ENCODE measurements at regions not wholly inside any gene's neighbourhood (a gene's known extent, or its start where the extent isn't known, plus 50 kb on each side); places are given as distances from the start of the nearest gene placed in this dataset.

- TF ChIP-seq ZBTB33 (IDR thresholded peaks at IDR 0.05; ENCODE audit: extremely low read depth, insufficient replicate concordance, low read length): no peak
These were observed 105.5 kb downstream of the BCOR start (continued) for GRCh38 chrX:39992300-39992699.

GRCh38 chrX:39995457-39995856 lies 102.3 kb downstream of the BCOR start:
- intact Hi-C loops (cut with micrococcal nuclease): no loop called here
- Histone ChIP-seq H3K9ac (ENCODE audit: low read length) (no peak overlapping the region), H4K20me1 (ENCODE audit: insufficient read depth) (no peaks in the 10 kb centered on the region), H3K4me1 (ENCODE audit: control insufficient read depth in 1 of 2, insufficient read depth in 2 of 2, low read length in 2 of 2) (no peaks in the 10 kb centered on the region), H3K9me2 (ENCODE audit: insufficient read depth) (no peaks in the 10 kb centered on the region), H3K79me2 (ENCODE audit: insufficient read depth, low read length) (no peaks in the 10 kb centered on the region), H3K36me3 (ENCODE audit: control insufficient read depth in 1 of 2, insufficient read depth in 2 of 2, low read length in 2 of 2) (no peaks in the 10 kb centered on the region), H3K4me2 (ENCODE audit: low read length) (no peak overlapping the region), H3K9me3 (ENCODE audit: control insufficient read depth in 1 of 2, insufficient read depth in 1 of 2, low read depth in 1 of 2, low read length in 2 of 2) (no peaks in the 10 kb centered on the region), H2AFZ (ENCODE audit: low read depth, low read length, poor library complexity, severe bottlenecking) (no peak overlapping the region), H3K27ac (ENCODE audit: low read depth, low read length) (no peak overlapping the region), H3K27me3 (ENCODE audit: insufficient read depth, low read length) (no peaks in the 10 kb centered on the region), H3K4me3 (replicated peaks in 1 of 2; ENCODE audit: low read depth in 1 of 2, low read length in 2 of 2) (no peak overlapping the region)
- no TSS peak for BruUV-seq (replicated peaks)
- TF ChIP-seq JUND (IDR thresholded peaks at IDR 0.05) (no peak), CEBPB (IDR thresholded peaks at IDR 0.05; ENCODE audit: low read depth) (no peak), MAX (IDR thresholded peaks at IDR 0.05) (no peak), RAD21 (IDR thresholded peaks at IDR 0.05; ENCODE audit: low read depth) (no peak), FOSL1 (IDR thresholded peaks at IDR 0.05; ENCODE audit: low read depth) (no peak)
- ATAC-seq: no peak
- ChIA-PET CTCF (no interaction called here), RAD21 (ENCODE audit: low non-redundant PET in 1 of 2, low total read pairs in 2 of 2, uncharacterized antibody in 2 of 2, unreplicated experiment in 2 of 2) (no interaction called here), POLR2A (no interaction called here)
- DNase-seq (ENCODE audit: low read depth, low spot score): no peak

- CTCF ChIA-PET: no interaction called here
- Histone ChIP-seq H2AFZ (ENCODE audit: low read depth, low read length, poor library complexity, severe bottlenecking) (no peak overlapping the region), H3K9me2 (ENCODE audit: insufficient read depth) (no peaks in the 10 kb centered on the region), H3K4me2 (ENCODE audit: low read length) (no peak overlapping the region), H3K27ac (ENCODE audit: low read depth, low read length) (no peak overlapping the region), H3K27me3 (ENCODE audit: insufficient read depth, low read length) (no peaks in the 10 kb centered on the region), H3K9ac (ENCODE audit: low read length) (no peak overlapping the region), H3K4me3 (replicated peaks in 1 of 2; ENCODE audit: low read depth in 1 of 2, low read length in 2 of 2) (no peak overlapping the region), H3K36me3 (ENCODE audit: control insufficient read depth in 1 of 2, insufficient read depth in 2 of 2, low read length in 2 of 2) (no peaks in the 10 kb centered on the region), H4K20me1 (ENCODE audit: insufficient read depth) (no peaks in the 10 kb centered on the region), H3K9me3 (ENCODE audit: control insufficient read depth in 1 of 2, insufficient read depth in 1 of 2, low read depth in 1 of 2, low read length in 2 of 2) (no peaks in the 10 kb centered on the region), H3K79me2 (ENCODE audit: insufficient read depth, low read length) (no peaks in the 10 kb centered on the region), H3K4me1 (ENCODE audit: control insufficient read depth in 1 of 2, insufficient read depth in 2 of 2, low read length in 2 of 2) (no peaks in the 10 kb centered on the region)
- no TSS peak for BruUV-seq (replicated peaks)
- RAD21 ChIA-PET (ENCODE audit: low non-redundant PET in 1 of 2, low total read pairs in 2 of 2, uncharacterized antibody in 2 of 2, unreplicated experiment in 2 of 2): no interaction called here
- no peak for DNase-seq (ENCODE audit: low read depth, low spot score)
- intact Hi-C loops (cut with micrococcal nuclease): no loop called here
- POLR2A ChIA-PET: no interaction called here
- ATAC-seq: no peak
- TF ChIP-seq SIN3A (IDR thresholded peaks at IDR 0.05; ENCODE audit: low read depth) (no peak), EZH2phosphoT487 (IDR thresholded peaks at IDR 0.05; ENCODE audit: borderline replicate concordance) (no peak), FOSL1 (IDR thresholded peaks at IDR 0.05; ENCODE audit: low read depth) (no peak), ELF1 (IDR thresholded peaks at IDR 0.05; ENCODE audit: borderline replicate concordance, low read depth) (no peak), CEBPB (IDR thresholded peaks at IDR 0.05; ENCODE audit: low read depth) (no peak), YY1 (IDR thresholded peaks at IDR 0.05; ENCODE audit: extremely low read depth, insufficient replicate concordance, low read depth, low read length) (no peak), CBX3 (IDR thresholded peaks at IDR 0.05; ENCODE audit: low read depth) (no peak), JUND (IDR thresholded peaks at IDR 0.05) (no peak), ZNF274 (IDR thresholded peaks at IDR 0.05; ENCODE audit: low read depth, low read length) (no peak), SRF (IDR thresholded peaks at IDR 0.05; ENCODE audit: low read depth) (no peak), TCF7L2 (IDR thresholded peaks at IDR 0.05; ENCODE audit: borderline replicate concordance, extremely low read depth, insufficient read depth, insufficient read length) (no peak), REST (IDR thresholded peaks at IDR 0.05; ENCODE audit: low read depth) (no peak)
These were observed 101.2 kb downstream of the BCOR start for GRCh38 chrX:39996536-39996935.

Measured in HCT116 (cell line).